ENCODE measurements at regions not wholly inside any gene's neighbourhood (a gene's known extent, or its start where the extent isn't known, plus 50 kb on each side); places are given as distances from the start of the nearest gene placed in this dataset.
A peak's percentile ranks its signal among the peaks of the same experiment; 100 is the strongest.

GRCh38 chr11:69380921-69381581, 87.1 kb downstream of the MYEOV start:
- Histone ChIP-seq H3K36me3 (ENCODE audit: control insufficient read depth in 2 of 3, insufficient read depth in 3 of 3, low read length in 3 of 3) (no peaks in the 10 kb centered on the region), H3K4me3 (ENCODE audit: low read length in 3 of 3) (no peak overlapping the region), H3K4me1 (ENCODE audit: control insufficient read depth in 2 of 3, insufficient read depth in 2 of 3, low read depth in 1 of 3, low read length in 3 of 3) (no peaks in the 10 kb centered on the region), H3K9ac (ENCODE audit: low read length in 3 of 3) (no peak overlapping the region), H3K9me3 (ENCODE audit: control insufficient read depth in 2 of 3, insufficient read depth in 1 of 3, low read length in 3 of 3) (no peaks in the 10 kb centered on the region), H3K27me3 (ENCODE audit: control insufficient read depth, insufficient read depth, low read length) (no peaks in the 10 kb centered on the region), H3K27ac (ENCODE audit: low read depth in 2 of 2, low read length in 2 of 2) (no peak overlapping the region)
- FAIRE-seq (no peak), DNase-seq (peak in 2 of 5 donors; percentile 31 to 64)
- intact Hi-C loops (cut with DNase I): no loop called here
- TF ChIP-seq CTCF (IDR thresholded peaks at IDR 0.05; ENCODE audit: borderline replicate concordance, extremely low read depth, insufficient read depth): no peak

GRCh38 chr11:69381681-69382130, 87.8 kb downstream of the MYEOV start:
- Histone ChIP-seq H3K4me1 (ENCODE audit: control insufficient read depth in 2 of 3, insufficient read depth in 2 of 3, low read depth in 1 of 3, low read length in 3 of 3) (no peaks in the 10 kb centered on the region), H3K36me3 (ENCODE audit: control insufficient read depth in 2 of 3, insufficient read depth in 3 of 3, low read length in 3 of 3) (no peaks in the 10 kb centered on the region), H3K27ac (ENCODE audit: low read depth in 2 of 2, low read length in 2 of 2) (no peak overlapping the region), H3K9me3 (ENCODE audit: control insufficient read depth in 2 of 3, insufficient read depth in 1 of 3, low read length in 3 of 3) (no peaks in the 10 kb centered on the region), H3K27me3 (ENCODE audit: control insufficient read depth, insufficient read depth, low read length) (no peaks in the 10 kb centered on the region), H3K9ac (ENCODE audit: low read length in 3 of 3) (no peak overlapping the region), H3K4me3 (ENCODE audit: low read length in 3 of 3) (no peak overlapping the region)
- FAIRE-seq: no peak
- intact Hi-C loops (cut with DNase I): no loop called here
- TF ChIP-seq CTCF (IDR thresholded peaks at IDR 0.05; ENCODE audit: borderline replicate concordance, extremely low read depth, insufficient read depth): no peak
- peak in 2 of 5 donors; percentile 37 to 56 for DNase-seq

GRCh38 chr11:69382131-69383128, 88.5 kb downstream of the MYEOV start:
- intact Hi-C loops (cut with DNase I): no loop called here
- Histone ChIP-seq H3K27ac (ENCODE audit: low read depth in 2 of 2, low read length in 2 of 2) (no peak overlapping the region), H3K9me3 (ENCODE audit: control insufficient read depth in 2 of 3, insufficient read depth in 1 of 3, low read length in 3 of 3) (no peaks in the 10 kb centered on the region), H3K4me1 (ENCODE audit: control insufficient read depth in 2 of 3, insufficient read depth in 2 of 3, low read depth in 1 of 3, low read length in 3 of 3) (no peaks in the 10 kb centered on the region), H3K9ac (ENCODE audit: low read length in 3 of 3) (no peak overlapping the region), H3K36me3 (ENCODE audit: control insufficient read depth in 2 of 3, insufficient read depth in 3 of 3, low read length in 3 of 3) (no peaks in the 10 kb centered on the region), H3K27me3 (ENCODE audit: control insufficient read depth, insufficient read depth, low read length) (no peaks in the 10 kb centered on the region), H3K4me3 (ENCODE audit: low read length in 3 of 3) (no peak overlapping the region)
- no peak for TF ChIP-seq CTCF (IDR thresholded peaks at IDR 0.05; ENCODE audit: borderline replicate concordance, extremely low read depth, insufficient read depth)
- FAIRE-seq (no peak), DNase-seq (peak in 2 of 5 donors; percentile 36 to 65)
